HepG2 (cell line): ENCODE measurements at regions not wholly inside any gene's neighbourhood (a gene's known extent, or its start where the extent isn't known, plus 50 kb on each side); places are given as distances from the start of the nearest gene placed in this dataset.

Source experiments
- ATAC-seq: fragments of 200-7000 bp; cut with Tn5 transposase; 3 replicates; pipeline ENCODE4 v1.9.1; 2020; ENCODE audit warnings: mild to moderate bottlenecking, moderate library complexity
- BruUV-seq: library from RNA; stranded (reverse); fragments of 400-500 nt; replicated peaks from 2 replicates; lab custom pipeline; 2021; lab: Mats Ljungman, UMichigan
- CTCF ChIA-PET: fragments of 300-600 bp; formaldehyde crosslinking; extraction: SDS; loops from one replicate; lab custom pipeline; 2021; ENCODE audit warnings: low total read pairs, inconsistent platforms, low intra/inter-chr PET ratio; lab: Yijun Ruan, JAX
- POLR2A ChIA-PET: fragments of 350-600 bp; sonication (Branson Sonifier 250); formaldehyde crosslinking; loops from one replicate; lab custom pipeline; 2020; ENCODE audit warnings: antibody characterized with exemption, inconsistent platforms; lab: Yijun Ruan, JAX
- DNase-seq: peaks from one replicate; pipeline ENCODE4 v3.0.0-alpha.2; 2015; ENCODE audit warnings: low spot score
- FAIRE-seq: peaks from 3 replicates; lab custom pipeline; 2011; peaks lifted over from hg19 to GRCh38; lab: Jason Lieb, UNC
- H2AFZ ChIP-seq: one replicate; pipeline ENCODE4 v1.6.1; 2011; ENCODE audit warnings: low read length, inconsistent platforms
- H3K27ac ChIP-seq: fragments of 300-600 bp; 3 replicates; pipeline ENCODE4 v1.8.0; 2011; ENCODE audit warnings: mixed run types, mild to moderate bottlenecking, mixed read lengths, low read length, inconsistent platforms; ENCODE audit not compliant: insufficient read depth; ENCODE audit errors: extremely low read length
- H3K27me3 ChIP-seq, 2 experiments: fragments of 200-600 bp in 1 of 2; 2 replicates in 1 of 2; 3 replicates in 1 of 2; pipeline versions ENCODE4 v1.6.0 to v1.8.0; 2011; ENCODE audit warnings: low read length in 2 of 2, mild to moderate bottlenecking in 2 of 2, moderate library complexity in 2 of 2, inconsistent platforms in 1 of 2; ENCODE audit not compliant: insufficient read depth in 2 of 2, control insufficient read depth in 1 of 2
- H3K36me3 ChIP-seq, 2 experiments: fragments of 200-600 bp in 1 of 2; replicated peaks in 1 of 2; 2 replicates in 1 of 2; 3 replicates in 1 of 2; pipeline versions ENCODE4 v1.5.1 to v1.8.0; 2011; ENCODE audit warnings: low read length in 2 of 2, inconsistent platforms in 1 of 2; ENCODE audit not compliant: insufficient read depth in 2 of 2, control insufficient read depth in 1 of 2
- H3K4me1 ChIP-seq: 2 replicates; pipeline ENCODE4 v1.5.1; 2012; ENCODE audit warnings: low read length, inconsistent platforms; ENCODE audit not compliant: insufficient read depth
- H3K4me2 ChIP-seq: 2 replicates; pipeline ENCODE4 v1.6.0; 2011; ENCODE audit warnings: low read depth, low read length, inconsistent platforms
- H3K4me3 ChIP-seq, 3 experiments: fragments of 200-600 bp in 1 of 3; sonication (generic), shearing (Covaris generic) in 1 of 3; replicated peaks in 1 of 3; 2 replicates each; pipeline ENCODE4 v1.5.1; 2011 to 2016; ENCODE audit warnings: low read length in 3 of 3, inconsistent platforms in 2 of 3, low read depth in 2 of 3, mild to moderate bottlenecking in 2 of 3, control low read depth in 1 of 3, mixed read lengths in 1 of 3; ENCODE audit not compliant: insufficient read depth in 1 of 3
- H3K79me2 ChIP-seq: one replicate; pipeline ENCODE4 v1.6.1; 2011; ENCODE audit warnings: low read length, inconsistent platforms; ENCODE audit not compliant: insufficient read depth
- H3K9ac ChIP-seq: 2 replicates; pipeline ENCODE4 v1.6.0; 2011; ENCODE audit warnings: mild to moderate bottlenecking, low read depth, low read length, inconsistent platforms; ENCODE audit not compliant: insufficient read depth
- H3K9me3 ChIP-seq: 2 replicates; pipeline ENCODE4 v1.5.1; 2012; ENCODE audit warnings: mild to moderate bottlenecking, low read length
- H4K20me1 ChIP-seq: 2 replicates; pipeline ENCODE4 v1.6.0; 2011; ENCODE audit warnings: inconsistent platforms, mild to moderate bottlenecking, low read length, moderate library complexity; ENCODE audit not compliant: insufficient read depth
- KAT2B ChIP-seq: fragments of 150-350 bp; IDR thresholded peaks from 2 replicates; pipeline ENCODE4 v1.6.1; 2014; ENCODE audit warnings: low read depth, low read length, borderline replicate concordance
- MED1 ChIP-seq: sonication (generic); formaldehyde crosslinking; IDR thresholded peaks from 2 replicates; pipeline ENCODE4 v1.4.0; 2020; ENCODE audit warnings: missing genetic modification reagents
- MTA1 ChIP-seq: sonication (generic); formaldehyde crosslinking; IDR thresholded peaks from 2 replicates; pipeline ENCODE4 v1.4.0; 2020; ENCODE audit warnings: missing genetic modification reagents, mild to moderate bottlenecking, borderline replicate concordance
- PAX8 ChIP-seq: sonication (generic); formaldehyde crosslinking; IDR thresholded peaks from 2 replicates; pipeline ENCODE4 v1.8.0; 2022; ENCODE audit warnings: mild to moderate bottlenecking, missing genetic modification reagents, borderline replicate concordance
- POGK ChIP-seq: sonication (generic); formaldehyde crosslinking; conservative IDR thresholded peaks from 2 replicates; pipeline ENCODE4 v1.8.0; 2022; ENCODE audit warnings: mild to moderate bottlenecking, moderate library complexity, missing genetic modification reagents
- TAF15 ChIP-seq: fragments of 200-400 bp; formaldehyde crosslinking; IDR thresholded peaks from one replicate; pipeline ENCODE4 v1.6.1; 2018; ENCODE audit warnings: mild to moderate bottlenecking, low read depth, low read length; ENCODE audit not compliant: poor library complexity, severe bottlenecking
- ZFP62 ChIP-seq: sonication (generic); formaldehyde crosslinking; IDR thresholded peaks from 2 replicates; pipeline ENCODE4 v1.4.0; 2020; ENCODE audit warnings: missing genetic modification reagents
- ZNF282 ChIP-seq: fragments of 450-650 bp; IDR thresholded peaks from 2 replicates; pipeline ENCODE4 v1.6.1; 2018; ENCODE audit not compliant: partially characterized antibody
- ZNF577 ChIP-seq: sonication (generic); formaldehyde crosslinking; IDR thresholded peaks from 2 replicates; pipeline ENCODE4 v1.4.0; 2020; ENCODE audit warnings: mild to moderate bottlenecking, low read depth, missing genetic modification reagents, borderline replicate concordance
- WGBS: methylation state at CpG from one replicate; pipeline ENCODE4 v1.1.6; 2017; ENCODE audit warnings: low lambda C conversion rate; 5-methylcytosine and 5-hydroxymethylcytosine counted together
- in situ Hi-C: cut with HindIII; loops from 2 replicates; pipeline ENCODE4 v1.10.0; 2017; ENCODE audit warnings: low pct_unique_long_range_greater_than_20kb; ENCODE audit not compliant: extremely low pct_ligation_motif_present
- intact Hi-C: fragments of 100-400 bp; cut with micrococcal nuclease; formaldehyde crosslinking; loops from one replicate; pipeline ENCODE4 v1.10.0; 2022; ENCODE audit not compliant: unreplicated experiment
- TF ChIP-seq, protein P1 (sequence below): IDR thresholded peaks from 2 replicates; pipeline ENCODE4 v1.6.1; 2018; ENCODE audit warnings: missing genetic modification reagents, mild to moderate bottlenecking, missing compliant biosample characterization
- TF ChIP-seq, protein P2 (sequence below): sonication (generic); formaldehyde crosslinking; conservative IDR thresholded peaks from 2 replicates; pipeline ENCODE4 v1.8.0; 2022; ENCODE audit warnings: missing genetic modification reagents
- TF ChIP-seq, protein P3 (sequence below): sonication (generic); formaldehyde crosslinking; IDR thresholded peaks from 2 replicates; pipeline ENCODE4 v1.4.0; 2020; ENCODE audit warnings: mild to moderate bottlenecking, missing genetic modification reagents, borderline replicate concordance

- TF ChIP-seq MTA1 (no peak), ZNF282 (no peak), TAF15 (no peak), MED1 (CRISPR knock-in tag) (no peak), ZNF577 (no peak)
Observed at GRCh38 chr4:84239278-84239845, 259.7 kb downstream of the NKX6-1 start (continued).

- Histone ChIP-seq H3K4me3 (no peak overlapping the region), H4K20me1 (no peaks in the 10 kb centered on the region), H3K4me1 (no peaks in the 10 kb centered on the region), H3K27ac (no peak overlapping the region), H3K27me3 (peaks cover 0 to 3% of the 10 kb centered on the region in 2 experiments; a peak in 1 of 5 replicates), H3K36me3 (no peaks in the 10 kb centered on the region), H3K4me2 (no peak overlapping the region), H3K9me3 (no peaks in the 10 kb centered on the region), H3K79me2 (no peaks in the 10 kb centered on the region), H3K9ac (no peak overlapping the region), H2AFZ (no peak overlapping the region)
- in situ Hi-C loops: no loop called here
- BruUV-seq: no TSS peak
- ChIA-PET POLR2A (no interaction called here), CTCF (no interaction called here)
- FAIRE-seq (no peak), ATAC-seq (no peak), DNase-seq (no peak)
- intact Hi-C loops: no loop called here
- 14% methylated on average over 7 of the region's 7 CpGs for WGBS
- no peak for TF ChIP-seq POGK (CRISPR knock-in tag)
- TF ChIP-seq, protein P1, sequence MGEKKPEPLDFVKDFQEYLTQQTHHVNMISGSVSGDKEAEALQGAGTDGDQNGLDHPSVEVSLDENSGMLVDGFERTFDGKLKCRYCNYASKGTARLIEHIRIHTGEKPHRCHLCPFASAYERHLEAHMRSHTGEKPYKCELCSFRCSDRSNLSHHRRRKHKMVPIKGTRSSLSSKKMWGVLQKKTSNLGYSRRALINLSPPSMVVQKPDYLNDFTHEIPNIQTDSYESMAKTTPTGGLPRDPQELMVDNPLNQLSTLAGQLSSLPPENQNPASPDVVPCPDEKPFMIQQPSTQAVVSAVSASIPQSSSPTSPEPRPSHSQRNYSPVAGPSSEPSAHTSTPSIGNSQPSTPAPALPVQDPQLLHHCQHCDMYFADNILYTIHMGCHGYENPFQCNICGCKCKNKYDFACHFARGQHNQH (CRISPR knock-in tag): no peak
- TF ChIP-seq, protein P2, sequence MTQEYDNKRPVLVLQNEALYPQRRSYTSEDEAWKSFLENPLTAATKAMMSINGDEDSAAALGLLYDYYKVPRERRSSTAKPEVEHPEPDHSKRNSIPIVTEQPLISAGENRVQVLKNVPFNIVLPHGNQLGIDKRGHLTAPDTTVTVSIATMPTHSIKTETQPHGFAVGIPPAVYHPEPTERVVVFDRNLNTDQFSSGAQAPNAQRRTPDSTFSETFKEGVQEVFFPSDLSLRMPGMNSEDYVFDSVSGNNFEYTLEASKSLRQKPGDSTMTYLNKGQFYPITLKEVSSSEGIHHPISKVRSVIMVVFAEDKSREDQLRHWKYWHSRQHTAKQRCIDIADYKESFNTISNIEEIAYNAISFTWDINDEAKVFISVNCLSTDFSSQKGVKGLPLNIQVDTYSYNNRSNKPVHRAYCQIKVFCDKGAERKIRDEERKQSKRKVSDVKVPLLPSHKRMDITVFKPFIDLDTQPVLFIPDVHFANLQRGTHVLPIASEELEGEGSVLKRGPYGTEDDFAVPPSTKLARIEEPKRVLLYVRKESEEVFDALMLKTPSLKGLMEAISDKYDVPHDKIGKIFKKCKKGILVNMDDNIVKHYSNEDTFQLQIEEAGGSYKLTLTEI (CRISPR knock-in tag): no peak
- no peak for TF ChIP-seq KAT2B
- no peak for TF ChIP-seq ZFP62 (CRISPR knock-in tag)
- TF ChIP-seq, protein P3, sequence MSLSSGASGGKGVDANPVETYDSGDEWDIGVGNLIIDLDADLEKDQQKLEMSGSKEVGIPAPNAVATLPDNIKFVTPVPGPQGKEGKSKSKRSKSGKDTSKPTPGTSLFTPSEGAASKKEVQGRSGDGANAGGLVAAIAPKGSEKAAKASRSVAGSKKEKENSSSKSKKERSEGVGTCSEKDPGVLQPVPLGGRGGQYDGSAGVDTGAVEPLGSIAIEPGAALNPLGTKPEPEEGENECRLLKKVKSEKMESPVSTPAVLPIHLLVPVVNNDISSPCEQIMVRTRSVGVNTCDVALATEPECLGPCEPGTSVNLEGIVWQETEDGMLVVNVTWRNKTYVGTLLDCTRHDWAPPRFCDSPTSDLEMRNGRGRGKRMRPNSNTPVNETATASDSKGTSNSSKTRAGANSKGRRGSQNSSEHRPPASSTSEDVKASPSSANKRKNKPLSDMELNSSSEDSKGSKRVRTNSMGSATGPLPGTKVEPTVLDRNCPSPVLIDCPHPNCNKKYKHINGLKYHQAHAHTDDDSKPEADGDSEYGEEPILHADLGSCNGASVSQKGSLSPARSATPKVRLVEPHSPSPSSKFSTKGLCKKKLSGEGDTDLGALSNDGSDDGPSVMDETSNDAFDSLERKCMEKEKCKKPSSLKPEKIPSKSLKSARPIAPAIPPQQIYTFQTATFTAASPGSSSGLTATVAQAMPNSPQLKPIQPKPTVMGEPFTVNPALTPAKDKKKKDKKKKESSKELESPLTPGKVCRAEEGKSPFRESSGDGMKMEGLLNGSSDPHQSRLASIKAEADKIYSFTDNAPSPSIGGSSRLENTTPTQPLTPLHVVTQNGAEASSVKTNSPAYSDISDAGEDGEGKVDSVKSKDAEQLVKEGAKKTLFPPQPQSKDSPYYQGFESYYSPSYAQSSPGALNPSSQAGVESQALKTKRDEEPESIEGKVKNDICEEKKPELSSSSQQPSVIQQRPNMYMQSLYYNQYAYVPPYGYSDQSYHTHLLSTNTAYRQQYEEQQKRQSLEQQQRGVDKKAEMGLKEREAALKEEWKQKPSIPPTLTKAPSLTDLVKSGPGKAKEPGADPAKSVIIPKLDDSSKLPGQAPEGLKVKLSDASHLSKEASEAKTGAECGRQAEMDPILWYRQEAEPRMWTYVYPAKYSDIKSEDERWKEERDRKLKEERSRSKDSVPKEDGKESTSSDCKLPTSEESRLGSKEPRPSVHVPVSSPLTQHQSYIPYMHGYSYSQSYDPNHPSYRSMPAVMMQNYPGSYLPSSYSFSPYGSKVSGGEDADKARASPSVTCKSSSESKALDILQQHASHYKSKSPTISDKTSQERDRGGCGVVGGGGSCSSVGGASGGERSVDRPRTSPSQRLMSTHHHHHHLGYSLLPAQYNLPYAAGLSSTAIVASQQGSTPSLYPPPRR (CRISPR knock-in tag): no peak
- no peak for TF ChIP-seq PAX8 (CRISPR knock-in tag)
Observed at GRCh38 chr4:84238247-84239090, 260.6 kb downstream of the NKX6-1 start.
